Large intestine (tissue), 3 donors: ENCODE measurements at regions not wholly inside any gene's neighbourhood (a gene's known extent, or its start where the extent isn't known, plus 50 kb on each side); places are given as distances from the start of the nearest gene placed in this dataset.

Experiments
- DNase-seq, 2 donors: peaks; one replicate each; pipeline versions ENCODE4 v3.0.0 to v3.0.0-alpha.2; 2013
- H3K27ac ChIP-seq: one replicate; pipeline ENCODE4 v1.5.1; 2013; ENCODE audit warnings: low read length
- H3K27me3 ChIP-seq: 2 replicates; pipeline ENCODE4 v1.6.1; 2013; ENCODE audit warnings: low read length; ENCODE audit not compliant: control insufficient read depth, insufficient read depth
- H3K36me3 ChIP-seq: 2 replicates; pipeline ENCODE4 v1.6.1; 2013; ENCODE audit warnings: low read length; ENCODE audit not compliant: control insufficient read depth, insufficient read depth
- H3K4me1 ChIP-seq: one replicate; pipeline ENCODE4 v1.6.1; 2013; ENCODE audit warnings: low read length; ENCODE audit not compliant: control insufficient read depth, insufficient read depth
- H3K4me3 ChIP-seq: one replicate; pipeline ENCODE4 v1.5.1; 2013; ENCODE audit warnings: low read length
- H3K9me3 ChIP-seq: one replicate; pipeline ENCODE4 v1.6.1; 2013; ENCODE audit warnings: mild to moderate bottlenecking, low read depth, low read length, moderate library complexity; ENCODE audit not compliant: control insufficient read depth
- WGBS: methylation state at CpG from one replicate; pipeline ENCODE4 v1.1.5; 2013; ENCODE audit warnings: low lambda C conversion rate; ENCODE audit not compliant: insufficient coverage; 5-methylcytosine and 5-hydroxymethylcytosine counted together

DNA sequence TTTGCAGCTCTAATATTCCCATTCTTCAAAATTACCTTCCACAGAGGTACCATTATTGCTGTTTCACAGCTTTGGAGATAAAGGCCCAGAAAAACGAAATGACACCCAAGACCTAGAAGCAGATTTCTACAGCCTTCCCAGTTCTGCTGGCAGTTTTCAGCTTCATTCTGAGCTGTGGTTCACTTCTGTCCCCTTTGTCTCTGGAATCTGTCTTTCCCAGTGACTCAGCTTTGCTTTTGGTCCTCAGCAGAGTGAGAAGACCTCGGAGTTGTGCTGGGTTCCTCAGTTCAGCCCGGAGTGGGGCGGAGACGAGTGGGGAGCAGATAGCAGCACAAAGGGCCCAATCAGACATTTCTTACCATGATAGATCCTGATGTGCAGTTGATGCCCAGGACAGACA is 180.7 kb upstream of the CXCR4 start:
- WGBS, result no CpG with 5 or more reads among the region's 5 CpGs
- Histone ChIP-seq H3K4me1 (no peaks in the 10 kb centered on the region), H3K9me3 (no peaks in the 10 kb centered on the region), H3K27ac (no peak overlapping the region), H3K36me3 (no peaks in the 10 kb centered on the region), H3K4me3 (no peak overlapping the region), H3K27me3 (peaks cover 3% of the 10 kb centered on the region)
- DNase-seq, result no peak

DNA sequence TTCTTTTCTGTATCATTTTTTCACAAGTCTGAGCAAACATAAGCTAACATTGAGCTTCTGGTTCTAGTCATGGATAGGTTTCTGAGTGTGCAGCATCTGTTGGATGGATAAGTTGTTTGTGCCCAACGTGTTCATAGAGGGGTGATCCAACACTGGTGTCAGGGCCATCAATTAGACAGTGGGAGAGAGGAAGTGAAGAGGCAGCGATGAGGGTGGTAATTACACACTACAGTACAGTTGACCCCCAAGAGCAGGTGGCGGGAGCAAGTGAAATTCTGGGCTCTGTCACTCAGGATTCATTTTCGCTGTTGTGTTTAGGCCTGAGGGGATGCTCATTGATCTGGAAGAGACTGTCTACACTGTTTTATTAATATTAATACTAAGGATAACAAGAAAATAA is 180.0 kb upstream of the CXCR4 start:
- Histone ChIP-seq H3K4me1 (no peaks in the 10 kb centered on the region), H3K27me3 (peaks cover 3% of the 10 kb centered on the region), H3K36me3 (no peaks in the 10 kb centered on the region), H3K4me3 (no peak overlapping the region), H3K27ac (no peak overlapping the region), H3K9me3 (no peaks in the 10 kb centered on the region)
- 86% methylated on average over 1 of the region's 4 CpGs for WGBS
- DNase-seq, result no peak

DNA sequence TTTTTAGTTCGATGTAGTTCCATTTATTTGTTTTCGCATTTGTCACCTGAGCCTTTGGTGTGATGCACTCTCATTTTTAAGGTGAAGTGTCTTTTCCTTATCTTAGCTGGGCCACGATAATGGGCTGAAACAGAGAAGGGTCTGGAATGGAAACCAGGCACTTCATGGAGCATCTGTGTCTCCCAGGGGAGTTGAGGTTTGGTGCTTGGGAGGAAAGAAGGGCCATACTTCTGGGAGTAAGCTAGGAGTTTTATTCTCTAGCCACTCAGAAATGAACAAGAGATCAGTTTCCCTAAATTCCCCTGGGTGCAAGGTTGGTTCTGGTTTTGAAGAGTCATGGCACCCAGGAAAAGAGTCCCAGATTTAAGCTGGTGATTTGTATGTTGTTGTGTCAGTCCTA is 179.4 kb upstream of the CXCR4 start:
- Histone ChIP-seq H3K9me3 (no peaks in the 10 kb centered on the region), H3K27ac (no peak overlapping the region), H3K4me1 (no peaks in the 10 kb centered on the region), H3K36me3 (no peaks in the 10 kb centered on the region), H3K27me3 (peaks cover 3% of the 10 kb centered on the region), H3K4me3 (no peak overlapping the region)
- no peak for DNase-seq
- 94% methylated on average over 2 of the region's 3 CpGs for WGBS

DNA sequence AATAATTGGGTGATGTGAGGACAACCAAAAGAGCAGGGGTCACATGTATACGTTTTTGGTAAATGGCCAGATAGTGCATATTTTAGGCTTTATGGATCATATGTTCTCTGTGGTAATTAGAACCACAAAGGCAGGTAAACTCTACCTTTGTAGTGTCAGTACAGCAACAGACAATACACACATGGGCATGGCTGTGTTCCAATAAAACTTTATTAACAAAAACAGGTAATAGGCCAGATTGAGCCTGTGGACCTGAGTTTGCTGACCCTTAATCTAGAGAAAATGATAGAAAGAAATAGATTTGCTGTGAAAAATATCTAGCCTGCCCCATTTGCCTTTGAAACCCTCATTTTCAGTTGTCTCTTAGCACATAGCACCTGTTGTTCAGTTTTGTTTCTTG is 177.2 kb upstream of the CXCR4 start:
- no peak for DNase-seq
- Histone ChIP-seq H3K9me3 (no peaks in the 10 kb centered on the region), H3K27ac (no peak overlapping the region), H3K36me3 (no peaks in the 10 kb centered on the region), H3K27me3 (peaks cover 3% of the 10 kb centered on the region), H3K4me1 (no peaks in the 10 kb centered on the region), H3K4me3 (no peak overlapping the region)
- WGBS, result no CpG with 5 or more reads among the region's 1 CpG

DNA sequence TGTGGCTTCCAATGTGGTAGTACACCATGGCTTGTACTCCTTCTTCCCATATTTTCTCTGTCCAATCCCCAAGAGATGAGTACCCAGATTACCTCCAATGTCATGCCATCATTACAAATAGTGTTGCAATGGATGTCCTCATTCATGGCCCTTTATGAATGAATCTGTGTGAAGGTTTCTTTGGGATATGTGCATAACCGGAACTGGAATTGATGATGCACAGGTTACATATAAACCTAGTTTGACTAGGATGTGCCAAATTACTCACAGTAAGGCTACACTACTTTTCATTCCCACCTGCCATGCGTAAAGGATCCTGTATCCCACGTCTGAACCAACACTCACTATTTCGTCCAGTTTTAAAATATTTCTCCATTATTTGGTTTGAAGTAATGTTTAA is 173.9 kb upstream of the CXCR4 start:
- Histone ChIP-seq H3K27ac (no peak overlapping the region), H3K4me3 (no peak overlapping the region), H3K9me3 (no peaks in the 10 kb centered on the region), H3K27me3 (no peaks in the 10 kb centered on the region), H3K4me1 (no peaks in the 10 kb centered on the region), H3K36me3 (no peaks in the 10 kb centered on the region)
- DNase-seq, result no peak
- no CpG with 5 or more reads among the region's 4 CpGs for whole genome bisulfite sequencing

DNA sequence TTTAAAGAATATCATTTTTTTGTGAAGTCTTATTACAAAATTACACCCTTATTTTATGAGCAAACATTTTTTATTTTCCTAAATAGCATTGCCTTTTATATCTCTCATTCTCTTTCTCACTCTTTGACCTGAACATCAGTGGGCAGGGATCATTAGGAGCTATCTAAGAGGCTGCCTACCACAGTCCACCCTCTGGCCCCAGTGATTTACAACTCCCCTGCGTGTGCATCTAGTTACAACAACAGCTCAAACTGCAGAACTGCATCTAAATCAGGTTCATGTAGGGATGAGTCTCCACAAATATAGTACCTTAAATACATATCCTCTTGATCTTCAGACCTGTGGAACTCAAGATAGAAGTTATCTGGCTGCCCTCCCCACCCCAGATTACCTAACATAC is 172.4 kb upstream of the CXCR4 start:
- no peaks in the 10 kb centered on the region for H3K4me1 ChIP-seq
- H3K4me3 ChIP-seq, result no peak overlapping the region
- no CpG with 5 or more reads among the region's 1 CpG for WGBS
- DNase-seq, result no peak
- H3K9me3 ChIP-seq, result no peaks in the 10 kb centered on the region
- no peaks in the 10 kb centered on the region for H3K27me3 ChIP-seq
- no peak overlapping the region for H3K27ac ChIP-seq
- no peaks in the 10 kb centered on the region for H3K36me3 ChIP-seq

DNA sequence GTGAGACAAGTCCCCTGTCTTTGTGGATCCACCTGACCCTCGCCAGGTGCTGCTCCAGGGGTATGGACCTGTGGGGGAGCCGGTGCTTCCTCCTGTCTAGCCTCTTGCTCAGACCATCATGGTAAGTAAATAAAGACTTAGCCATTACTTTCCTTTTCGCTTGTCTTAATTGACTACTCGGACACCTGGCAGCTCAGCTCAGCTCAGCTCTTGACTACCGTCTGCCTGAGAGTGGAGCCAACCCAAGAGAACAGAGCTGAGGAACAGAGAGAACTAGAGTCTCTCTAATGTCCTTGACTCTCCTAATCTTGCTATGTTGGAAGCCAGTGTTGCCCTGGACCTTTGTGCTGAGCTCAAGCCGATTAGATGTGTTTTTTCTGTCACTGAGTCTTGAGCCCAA is 170.3 kb upstream of the CXCR4 start:
- no peaks in the 10 kb centered on the region for H3K4me1 ChIP-seq
- no peak overlapping the region for H3K27ac ChIP-seq
- DNase-seq, result no peak
- no peak overlapping the region for H3K4me3 ChIP-seq
- H3K27me3 ChIP-seq, result no peaks in the 10 kb centered on the region
- no CpG with 5 or more reads among the region's 6 CpGs for WGBS
- no peaks in the 10 kb centered on the region for H3K9me3 ChIP-seq
- no peaks in the 10 kb centered on the region for H3K36me3 ChIP-seq

DNA sequence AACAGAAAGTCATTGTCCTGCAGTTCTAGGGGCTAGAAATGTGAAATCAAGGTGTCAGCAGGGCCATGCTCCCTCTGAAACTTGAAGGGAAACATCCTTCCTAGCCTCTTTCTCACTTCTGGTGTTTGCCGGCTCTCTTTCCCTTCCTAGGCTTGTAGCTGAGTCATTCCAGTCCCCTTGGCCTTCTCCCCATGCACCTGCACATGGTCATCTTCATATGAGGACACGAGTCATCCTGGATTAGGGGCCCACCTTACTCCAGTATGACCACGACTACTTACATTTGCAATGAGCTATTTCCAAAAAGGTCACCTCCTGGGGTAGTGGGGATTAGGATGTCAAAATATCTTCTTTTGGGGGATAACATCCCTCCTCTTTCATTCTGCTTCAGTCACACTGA is 168.5 kb upstream of the CXCR4 start:
- WGBS, result 33% methylated on average over 1 of the region's 3 CpGs

DNA sequence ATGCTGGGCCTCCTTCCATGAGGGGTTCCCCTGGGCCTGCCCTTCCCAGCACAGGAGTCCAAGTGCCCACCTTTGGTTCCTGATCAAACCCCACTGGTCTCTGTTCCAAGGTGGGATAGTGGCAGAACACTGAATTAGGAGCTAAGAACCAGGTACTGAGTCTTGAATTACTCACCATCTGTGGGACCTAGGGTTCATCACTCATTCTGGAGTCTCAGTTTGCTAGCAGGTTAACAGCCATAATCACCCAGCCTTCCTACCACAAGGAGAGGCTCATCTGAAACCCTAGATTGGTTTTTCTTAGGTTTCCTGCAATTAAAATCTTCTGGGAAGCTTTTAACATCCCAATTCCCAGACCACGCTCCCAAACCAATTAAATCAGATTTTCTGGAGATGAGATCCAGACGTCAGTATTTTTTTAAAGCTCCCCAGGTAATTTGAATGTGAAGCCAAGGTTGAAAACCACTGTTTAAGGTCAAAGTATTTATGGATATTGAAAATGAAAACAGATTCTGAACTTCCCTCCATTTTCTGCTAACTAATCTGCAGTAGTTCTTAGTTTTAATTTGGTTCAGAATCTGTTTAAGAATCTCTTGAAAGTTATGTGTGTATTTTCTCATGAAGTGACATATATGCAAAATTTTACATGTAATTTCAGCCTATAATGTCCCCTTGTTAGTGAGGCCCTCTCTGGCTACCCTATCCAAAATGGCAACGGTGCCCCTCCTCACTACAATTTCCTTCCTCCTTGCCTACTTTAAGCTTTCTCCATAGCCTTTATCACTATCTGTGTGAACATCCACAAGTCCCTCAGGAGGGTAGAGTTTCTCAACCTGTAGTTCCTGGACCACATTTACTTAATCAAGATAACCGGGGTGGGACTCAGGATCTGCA is 166.5 kb upstream of the CXCR4 start:
- Histone ChIP-seq H3K27ac (no peak overlapping the region), H3K4me1 (no peaks in the 10 kb centered on the region), H3K27me3 (peaks cover 5% of the 10 kb centered on the region), H3K36me3 (no peaks in the 10 kb centered on the region), H3K4me3 (no peak overlapping the region), H3K9me3 (no peaks in the 10 kb centered on the region)
- DNase-seq, result no peak
- WGBS, result 80% methylated on average over 1 of the region's 4 CpGs

More for the DNA sequence above, 168.5 kb upstream of the CXCR4 start:
- Histone ChIP-seq H3K27me3 (peaks cover 3% of the 10 kb centered on the region), H3K27ac (no peak overlapping the region), H3K4me1 (no peaks in the 10 kb centered on the region), H3K36me3 (no peaks in the 10 kb centered on the region), H3K4me3 (no peak overlapping the region), H3K9me3 (no peaks in the 10 kb centered on the region)
- DNase-seq, result no peak

DNA sequence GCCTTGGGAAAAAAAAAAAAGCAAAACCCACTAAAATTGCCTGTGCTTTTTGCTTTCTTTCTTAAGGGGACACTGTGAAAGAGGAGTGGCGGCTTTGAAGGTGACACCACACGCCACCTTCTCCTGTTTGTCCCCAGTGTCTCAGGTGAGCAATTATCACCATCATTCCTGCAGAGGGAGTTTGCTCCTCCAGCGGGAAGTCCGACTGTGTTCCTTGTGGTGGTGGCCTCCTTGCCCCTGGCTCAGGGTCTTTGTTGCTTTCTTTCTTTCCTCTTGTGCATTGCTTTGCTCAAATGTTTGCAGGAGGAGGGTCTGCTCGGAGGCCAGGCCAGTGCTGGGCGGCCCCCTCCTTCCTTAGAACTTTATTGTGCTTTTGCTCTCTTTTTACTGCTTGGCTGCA is 164.3 kb upstream of the CXCR4 start:
- Histone ChIP-seq H3K27ac (no peak overlapping the region), H3K4me3 (no peak overlapping the region), H3K36me3 (no peaks in the 10 kb centered on the region), H3K9me3 (no peaks in the 10 kb centered on the region), H3K27me3 (peaks cover 5% of the 10 kb centered on the region), H3K4me1 (no peaks in the 10 kb centered on the region)
- DNase-seq, result no peak
- WGBS, result no CpG with 5 or more reads among the region's 6 CpGs
